Liver (tissue), 3 donors: ENCODE measurements at regions not wholly inside any gene's neighbourhood (a gene's known extent, or its start where the extent isn't known, plus 50 kb on each side); places are given as distances from the start of the nearest gene placed in this dataset.

ENCODE experiments used
- CTCF ChIP-seq: fragments of 150-350 bp; IDR thresholded peaks from 2 replicates; pipeline ENCODE4 v1.5.1; 2017; ENCODE audit warnings: improper control_type of control experiment, low read depth, low read length; ENCODE audit not compliant: missing input control
- GABPA ChIP-seq, 2 donors: IDR thresholded peaks in 1 of 2; conservative IDR thresholded peaks in 1 of 2; 2 replicates each; pipeline ENCODE4 v1.6.1; 2016; ENCODE audit warnings: antibody characterized with exemption in 2 of 2, mild to moderate bottlenecking in 1 of 2, moderate library complexity in 1 of 2
- HNF4A ChIP-seq, 2 donors: conservative IDR thresholded peaks; 2 replicates each; pipeline ENCODE4 v1.6.1; 2016; ENCODE audit warnings: antibody characterized with exemption in 2 of 2, mild to moderate bottlenecking in 2 of 2
- JUND ChIP-seq, 2 donors: IDR thresholded peaks; 2 replicates each; pipeline ENCODE4 v1.6.1; 2016; ENCODE audit warnings: antibody characterized with exemption in 2 of 2
- TAF1 ChIP-seq: conservative IDR thresholded peaks from 2 replicates; pipeline ENCODE4 v1.6.1; 2016; ENCODE audit warnings: antibody characterized with exemption, mild to moderate bottlenecking
- YY1 ChIP-seq: IDR thresholded peaks from 2 replicates; pipeline ENCODE4 v1.6.1; 2016; ENCODE audit warnings: antibody characterized with exemption, mild to moderate bottlenecking
- TF ChIP-seq, protein P1 (sequence below): IDR thresholded peaks from 2 replicates; pipeline ENCODE4 v1.6.1; 2016; ENCODE audit warnings: antibody characterized with exemption, mild to moderate bottlenecking
- donor health status: healthy.
- donor health status: healthy.

- no peak for TF ChIP-seq CTCF
- TF ChIP-seq, protein P1, sequence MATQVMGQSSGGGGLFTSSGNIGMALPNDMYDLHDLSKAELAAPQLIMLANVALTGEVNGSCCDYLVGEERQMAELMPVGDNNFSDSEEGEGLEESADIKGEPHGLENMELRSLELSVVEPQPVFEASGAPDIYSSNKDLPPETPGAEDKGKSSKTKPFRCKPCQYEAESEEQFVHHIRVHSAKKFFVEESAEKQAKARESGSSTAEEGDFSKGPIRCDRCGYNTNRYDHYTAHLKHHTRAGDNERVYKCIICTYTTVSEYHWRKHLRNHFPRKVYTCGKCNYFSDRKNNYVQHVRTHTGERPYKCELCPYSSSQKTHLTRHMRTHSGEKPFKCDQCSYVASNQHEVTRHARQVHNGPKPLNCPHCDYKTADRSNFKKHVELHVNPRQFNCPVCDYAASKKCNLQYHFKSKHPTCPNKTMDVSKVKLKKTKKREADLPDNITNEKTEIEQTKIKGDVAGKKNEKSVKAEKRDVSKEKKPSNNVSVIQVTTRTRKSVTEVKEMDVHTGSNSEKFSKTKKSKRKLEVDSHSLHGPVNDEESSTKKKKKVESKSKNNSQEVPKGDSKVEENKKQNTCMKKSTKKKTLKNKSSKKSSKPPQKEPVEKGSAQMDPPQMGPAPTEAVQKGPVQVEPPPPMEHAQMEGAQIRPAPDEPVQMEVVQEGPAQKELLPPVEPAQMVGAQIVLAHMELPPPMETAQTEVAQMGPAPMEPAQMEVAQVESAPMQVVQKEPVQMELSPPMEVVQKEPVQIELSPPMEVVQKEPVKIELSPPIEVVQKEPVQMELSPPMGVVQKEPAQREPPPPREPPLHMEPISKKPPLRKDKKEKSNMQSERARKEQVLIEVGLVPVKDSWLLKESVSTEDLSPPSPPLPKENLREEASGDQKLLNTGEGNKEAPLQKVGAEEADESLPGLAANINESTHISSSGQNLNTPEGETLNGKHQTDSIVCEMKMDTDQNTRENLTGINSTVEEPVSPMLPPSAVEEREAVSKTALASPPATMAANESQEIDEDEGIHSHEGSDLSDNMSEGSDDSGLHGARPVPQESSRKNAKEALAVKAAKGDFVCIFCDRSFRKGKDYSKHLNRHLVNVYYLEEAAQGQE = no peak
- TF ChIP-seq TAF1 = no peak
- no peak for TF ChIP-seq HNF4A (conservative IDR thresholded peaks at IDR 0.05)
- no peak for TF ChIP-seq GABPA (IDR thresholded peaks at IDR 0.05 in 1 of 2, conservative IDR thresholded peaks at IDR 0.05 in 1 of 2)
- no peak for TF ChIP-seq YY1
- TF ChIP-seq JUND (IDR thresholded peaks at IDR 0.05) = no peak
These were observed 217.9 kb downstream of the ENC1 start for GRCh38 chr5:74422671-74423070.
